H9 (cell line): ENCODE measurements at regions not wholly inside any gene's neighbourhood (a gene's known extent, or its start where the extent isn't known, plus 50 kb on each side); places are given as distances from the start of the nearest gene placed in this dataset.

Experiments
- DNase-seq: peaks from one replicate; pipeline ENCODE4 v3.0.0-alpha.2; 2017
- H2AFZ ChIP-seq: one replicate; pipeline ENCODE4 v1.6.1; 2013; ENCODE audit warnings: mild to moderate bottlenecking, low read length, control low read depth, moderate library complexity
- H2AK5ac ChIP-seq: 2 replicates; pipeline ENCODE4 v1.6.1; 2013; ENCODE audit warnings: low read length, control low read depth, mixed read lengths; ENCODE audit not compliant: insufficient read length
- H2BK120ac ChIP-seq: one replicate; pipeline ENCODE4 v1.6.1; 2013; ENCODE audit warnings: low read depth, mild to moderate bottlenecking, low read length, control low read depth, inconsistent platforms; ENCODE audit not compliant: poor library complexity, severe bottlenecking
- H2BK12ac ChIP-seq: 2 replicates; pipeline ENCODE4 v1.6.1; 2013; ENCODE audit warnings: low read length, control low read depth, mixed read lengths, low read depth; ENCODE audit not compliant: insufficient read length
- H2BK15ac ChIP-seq: 2 replicates; pipeline ENCODE4 v1.6.1; 2013; ENCODE audit warnings: low read depth, low read length, control low read depth
- H2BK20ac ChIP-seq: one replicate; pipeline ENCODE4 v1.6.1; 2013; ENCODE audit warnings: low read depth, mild to moderate bottlenecking, low read length, control low read depth, inconsistent platforms; ENCODE audit not compliant: poor library complexity, severe bottlenecking
- H2BK5ac ChIP-seq: 2 replicates; pipeline ENCODE4 v1.6.1; 2013; ENCODE audit warnings: low read length, control low read depth, mixed read lengths; ENCODE audit not compliant: insufficient read length
- H3K14ac ChIP-seq: 2 replicates; pipeline ENCODE4 v1.6.1; 2013; ENCODE audit warnings: low read length, control low read depth; ENCODE audit not compliant: insufficient read depth
- H3K18ac ChIP-seq: 2 replicates; pipeline ENCODE4 v1.6.1; 2013; ENCODE audit warnings: low read depth, mild to moderate bottlenecking, mixed read lengths, low read length, control low read depth; ENCODE audit not compliant: insufficient read length
- H3K23ac ChIP-seq: 2 replicates; pipeline ENCODE4 v1.6.1; 2013; ENCODE audit warnings: low read length, control low read depth, mixed read lengths, low read depth; ENCODE audit not compliant: insufficient read length
- H3K23me2 ChIP-seq: 2 replicates; pipeline ENCODE4 v1.6.1; 2013; ENCODE audit warnings: low read depth, mild to moderate bottlenecking, mixed read lengths, low read length, control low read depth; ENCODE audit not compliant: insufficient read length, poor library complexity, severe bottlenecking
- H3K27ac ChIP-seq: 2 replicates; pipeline ENCODE4 v1.5.1; 2013; ENCODE audit warnings: low read length, control low read depth, mixed read lengths, low read depth; ENCODE audit not compliant: insufficient read length
- H3K27me3 ChIP-seq: 2 replicates; pipeline ENCODE4 v1.6.1; 2013; ENCODE audit warnings: low read length, control low read depth, inconsistent platforms; ENCODE audit not compliant: insufficient read depth
- H3K4ac ChIP-seq: 2 replicates; pipeline ENCODE4 v1.6.1; 2013; ENCODE audit warnings: low read depth, mild to moderate bottlenecking, control low read depth, inconsistent platforms, low read length, moderate library complexity
- H3K4me1 ChIP-seq: 2 replicates; pipeline ENCODE4 v1.6.1; 2013; ENCODE audit warnings: low read length, control low read depth, inconsistent platforms; ENCODE audit not compliant: insufficient read depth
- H3K4me2 ChIP-seq: 2 replicates; pipeline ENCODE4 v1.6.1; 2013; ENCODE audit warnings: low read length, control low read depth, mixed read lengths; ENCODE audit not compliant: insufficient read length, insufficient read depth
- H3K56ac ChIP-seq: 2 replicates; pipeline ENCODE4 v1.6.1; 2013; ENCODE audit warnings: low read depth, mild to moderate bottlenecking, mixed read lengths, low read length, control low read depth; ENCODE audit not compliant: insufficient read length
- H3K79me1 ChIP-seq: 2 replicates; pipeline ENCODE4 v1.6.1; 2013; ENCODE audit warnings: low read depth, mild to moderate bottlenecking, moderate library complexity, low read length, control low read depth, inconsistent platforms; ENCODE audit not compliant: insufficient read depth, poor library complexity, severe bottlenecking
- H3K79me2 ChIP-seq: 2 replicates; pipeline ENCODE4 v1.6.1; 2013; ENCODE audit warnings: low read length, control low read depth, inconsistent platforms; ENCODE audit not compliant: insufficient read depth
- H3K9ac ChIP-seq: 2 replicates; pipeline ENCODE4 v1.6.1; 2013; ENCODE audit warnings: low read length, control low read depth, mixed read lengths; ENCODE audit not compliant: insufficient read length; ENCODE audit errors: extremely low read depth
- H3K9me3 ChIP-seq: one replicate; pipeline ENCODE4 v1.6.1; 2013; ENCODE audit warnings: low read depth, low read length, inconsistent platforms; ENCODE audit not compliant: control insufficient read depth
- H3T11ph ChIP-seq: one replicate; pipeline ENCODE4 v1.6.1; 2013; ENCODE audit warnings: mild to moderate bottlenecking, low read length, control low read depth, inconsistent platforms
- H4K20me1 ChIP-seq: one replicate; pipeline ENCODE4 v1.6.1; 2013; ENCODE audit not compliant: control insufficient read depth, insufficient read length, insufficient read depth
- H4K5ac ChIP-seq: 2 replicates; pipeline ENCODE4 v1.6.1; 2013; ENCODE audit warnings: low read depth, mild to moderate bottlenecking, mixed read lengths, low read length, control low read depth; ENCODE audit not compliant: insufficient read length
- H4K8ac ChIP-seq: replicated peaks from 2 replicates; pipeline ENCODE4 v1.6.1; 2013; ENCODE audit warnings: low read length, control low read depth, mixed read lengths, low read depth; ENCODE audit not compliant: insufficient read length
- H4K91ac ChIP-seq: 2 replicates; pipeline ENCODE4 v1.6.1; 2013; ENCODE audit warnings: low read depth, mild to moderate bottlenecking, moderate library complexity, mixed read lengths, low read length, control low read depth; ENCODE audit not compliant: insufficient read length
- H3K27ac Mint-ChIP-seq, 3 experiments: 2 replicates in 2 of 3; 3 replicates in 1 of 3; pipeline ENCODE4 v1.8.0; 2020 to 2021; ENCODE audit warnings: mixed read lengths in 3 of 3, mild to moderate bottlenecking in 1 of 3, moderate library complexity in 1 of 3
- H3K27me3 Mint-ChIP-seq: 2 replicates; pipeline ENCODE4 v1.8.0; 2021; ENCODE audit warnings: low read depth, mild to moderate bottlenecking, moderate library complexity, mixed read lengths
- H3K36me3 Mint-ChIP-seq, 3 experiments: 2 replicates in 2 of 3; 3 replicates in 1 of 3; pipeline ENCODE4 v1.8.0; 2020 to 2021; ENCODE audit warnings: low read depth in 3 of 3, mixed read lengths in 3 of 3; ENCODE audit not compliant: insufficient read depth in 1 of 3
- H3K4me1 Mint-ChIP-seq, 2 experiments: 2 replicates each; pipeline ENCODE4 v1.8.0; 2020; ENCODE audit warnings: mixed read lengths in 2 of 2
- H3K4me3 Mint-ChIP-seq, 2 experiments: 2 replicates in 1 of 2; 3 replicates in 1 of 2; pipeline ENCODE4 v1.8.0; 2020 to 2021; ENCODE audit warnings: mild to moderate bottlenecking in 2 of 2, mixed read lengths in 2 of 2, moderate library complexity in 1 of 2
- H3K9me3 Mint-ChIP-seq, 2 experiments: 2 replicates in 1 of 2; 3 replicates in 1 of 2; pipeline ENCODE4 v1.8.0; 2020; ENCODE audit warnings: mild to moderate bottlenecking in 2 of 2, mixed read lengths in 2 of 2, moderate library complexity in 1 of 2
- CTCF ChIP-seq: fragments of 200-600 bp; sonication (generic); conservative IDR thresholded peaks from 3 replicates; pipeline ENCODE4 v1.8.0; 2021; ENCODE audit warnings: antibody characterized with exemption, mild to moderate bottlenecking
- WGBS: extraction: QIAGEN DNeasy Blood & Tissue Kit; methylation state at CpG from one replicate; pipeline ENCODE4 v1.1.7; 2013; ENCODE audit warnings: missing lambda C conversion rate, low lambda C conversion rate, mixed read lengths; ENCODE audit not compliant: insufficient read length; ENCODE audit errors: extremely low coverage; 5-methylcytosine and 5-hydroxymethylcytosine counted together

- H3K4me1 Mint-ChIP-seq = peaks cover 0 to 3% of the 10 kb centered on the region in 2 experiments; a peak in 2 of 4 replicates
- no peak overlapping the region for H3K23ac ChIP-seq
- no peak for DNase-seq
Measured at GRCh38 chr4:180465364-180465763, 1777.8 kb upstream of the TENM3 start.

More at GRCh38 chr4:180465364-180465763, 1777.8 kb upstream of the TENM3 start:
- Histone ChIP-seq H3T11ph (no peak overlapping the region), H3K9me3 (no peaks in the 10 kb centered on the region), H3K79me1 (no peaks in the 10 kb centered on the region), H4K20me1 (no peaks in the 10 kb centered on the region), H2BK5ac (no peak overlapping the region), H2BK15ac (no peak overlapping the region), H3K9ac (no peak overlapping the region), H2BK20ac (no peak overlapping the region), H2AFZ (no peak overlapping the region), H3K4me2 (no peak overlapping the region), H3K27me3 (no peaks in the 10 kb centered on the region), H3K23me2 (no peaks in the 10 kb centered on the region), H3K4me1 (no peaks in the 10 kb centered on the region), H3K79me2 (no peaks in the 10 kb centered on the region), H3K56ac (no peak overlapping the region), H4K91ac (no peak overlapping the region), H3K4ac (no peak overlapping the region), H4K5ac (no peak overlapping the region), H4K8ac (no peak overlapping the region), H2AK5ac (no peak overlapping the region), H2BK120ac (no peak overlapping the region), H2BK12ac (no peak overlapping the region), H3K27ac (no peak overlapping the region), H3K18ac (no peak overlapping the region), H3K14ac (no peak overlapping the region)
- H3K27me3 Mint-ChIP-seq = no peaks in the 10 kb centered on the region
- no CpG with 5 or more reads among the region's 3 CpGs for WGBS
- no peak overlapping the region for H3K4me3 Mint-ChIP-seq
- peaks cover 0 to 11% (median 0%) of the 10 kb centered on the region in 3 experiments; a peak in 2 of 7 replicates for H3K36me3 Mint-ChIP-seq
- no peak for TF ChIP-seq CTCF
- peaks cover under 1 to 2% of the 10 kb centered on the region in 2 experiments; a peak in 2 of 5 replicates for H3K9me3 Mint-ChIP-seq
- no peak overlapping the region for H3K27ac Mint-ChIP-seq
